B cell (primary cell): ENCODE measurements at regions not wholly inside any gene's neighbourhood (a gene's known extent, or its start where the extent isn't known, plus 50 kb on each side); places are given as distances from the start of the nearest gene placed in this dataset.

Source experiments
- ATAC-seq: fragments of 200-7000 bp; cut with Tn5 transposase; one replicate; pipeline ENCODE4 v1.10.0; 2021; ENCODE audit warnings: low read depth, mild to moderate bottlenecking, moderate number of reproducible peaks, moderate library complexity
- CTCF ChIA-PET: fragments of 350-600 bp; sonication (Branson Sonifier 250); formaldehyde crosslinking; loops from one replicate; lab custom pipeline; 2021; ENCODE audit warnings: antibody characterized with exemption, inconsistent platforms; lab: Charles Lee
- POLR2A ChIA-PET: fragments of 350-600 bp; sonication (Branson Sonifier 250); formaldehyde crosslinking; loops from one replicate; lab custom pipeline; 2021; ENCODE audit warnings: antibody characterized with exemption; lab: Charles Lee
- DNase-seq: peaks from one replicate; pipeline ENCODE4 v3.0.0; 2013
- H2AFZ ChIP-seq: 2 replicates; pipeline ENCODE4 v1.6.1; 2012; ENCODE audit warnings: mild to moderate bottlenecking, low read depth, low read length; ENCODE audit not compliant: insufficient read depth, poor library complexity, severe bottlenecking
- H3K27ac ChIP-seq, 2 donors: 1 replicate in 1 of 2; 2 replicates in 1 of 2; pipeline ENCODE4 v1.5.1; 2012 to 2013; ENCODE audit warnings: low read length in 2 of 2, mild to moderate bottlenecking in 2 of 2, moderate library complexity in 1 of 2
- H3K27me3 ChIP-seq, 4 experiments: fragments of 200-600 bp in 1 of 4; sonication (generic) in 1 of 4; replicated peaks in 1 of 4; 1 replicate in 2 of 4; 2 replicates in 2 of 4; pipeline versions ENCODE4 v1.6.1 to v1.7.0; 2013 to 2016; ENCODE audit warnings: low read length in 3 of 4, mild to moderate bottlenecking in 2 of 4, mixed read lengths in 1 of 4, moderate library complexity in 1 of 4; ENCODE audit not compliant: insufficient read depth in 4 of 4, control insufficient read depth in 3 of 4; ENCODE audit errors: control extremely low read depth in 1 of 4
- H3K36me3 ChIP-seq, 2 experiments: replicated peaks in 1 of 2; 1 replicate in 1 of 2; 2 replicates in 1 of 2; pipeline versions ENCODE4 v1.6.1 to v1.7.1; 2013; ENCODE audit warnings: low read length in 1 of 2; ENCODE audit not compliant: insufficient read depth in 2 of 2, control insufficient read depth in 1 of 2; ENCODE audit errors: control extremely low read depth in 1 of 2, extremely low read depth in 1 of 2
- H3K4me1 ChIP-seq, 2 donors: fragments of 200-600 bp in 1 of 2; sonication (generic) in 1 of 2; 1 replicate in 1 of 2; 2 replicates in 1 of 2; pipeline versions ENCODE4 v1.5.1 to v1.6.1; 2013 to 2017; ENCODE audit warnings: low read length in 2 of 2; ENCODE audit not compliant: control insufficient read depth in 2 of 2, insufficient read depth in 2 of 2
- H3K4me2 ChIP-seq: replicated peaks from 2 replicates; pipeline ENCODE3; 2012; ENCODE audit warnings: mild to moderate bottlenecking, low read depth, low read length; ENCODE audit not compliant: poor library complexity, severe bottlenecking
- H3K4me3 ChIP-seq, 5 experiments: fragments of 200-600 bp in 1 of 5; sonication (generic) in 1 of 5; 1 replicate in 3 of 5; 2 replicates in 2 of 5; pipeline versions ENCODE4 v1.5.1 to v1.7.0; 2011 to 2016; ENCODE audit warnings: low read length in 4 of 5, mild to moderate bottlenecking in 4 of 5, low read depth in 2 of 5, control low read depth in 1 of 5, moderate library complexity in 1 of 5; ENCODE audit not compliant: insufficient read depth in 1 of 5; ENCODE audit errors: control extremely low read depth in 1 of 5, extremely low read depth in 1 of 5
- H3K79me2 ChIP-seq: fragments of 200-600 bp; sonication (generic); one replicate; pipeline ENCODE4 v1.6.0; 2016; ENCODE audit warnings: low read length; ENCODE audit not compliant: control insufficient read depth, insufficient read depth
- H3K9ac ChIP-seq: fragments of 200-600 bp; sonication (generic); 2 replicates; pipeline ENCODE4 v1.6.1; 2017; ENCODE audit warnings: mild to moderate bottlenecking, low read length, moderate library complexity
- H3K9me3 ChIP-seq, 3 donors: one replicate each; pipeline versions ENCODE4 v1.6.1 to v1.7.1; 2013; ENCODE audit warnings: low read length in 2 of 3; ENCODE audit not compliant: control insufficient read depth in 2 of 3, insufficient read depth in 1 of 3; ENCODE audit errors: control extremely low read depth in 1 of 3
- H4K20me1 ChIP-seq: 2 replicates; pipeline ENCODE4 v1.6.0; 2012; ENCODE audit warnings: mild to moderate bottlenecking, low read length; ENCODE audit not compliant: insufficient read depth, control insufficient read depth, poor library complexity, severe bottlenecking
- H3K27ac Mint-ChIP-seq: one replicate; pipeline ENCODE4 v1.8.0; 2021; ENCODE audit warnings: mixed read lengths
- H3K27me3 Mint-ChIP-seq: one replicate; pipeline ENCODE4 v1.8.0; 2021; ENCODE audit warnings: mixed read lengths
- H3K4me1 Mint-ChIP-seq: one replicate; pipeline ENCODE4 v1.8.0; 2021; ENCODE audit warnings: mixed read lengths
- H3K4me3 Mint-ChIP-seq: one replicate; pipeline ENCODE4 v1.8.0; 2021; ENCODE audit warnings: mixed read lengths
- H3K9me3 Mint-ChIP-seq: one replicate; pipeline ENCODE4 v1.8.0; 2022; ENCODE audit warnings: mixed read lengths; ENCODE audit not compliant: insufficient read depth
- EZH2 ChIP-seq: IDR thresholded peaks from 2 replicates; pipeline ENCODE4 v1.6.1; 2012; ENCODE audit warnings: borderline replicate concordance, low read depth, mild to moderate bottlenecking, moderate library complexity, low read length; ENCODE audit not compliant: insufficient read depth, poor library complexity, severe bottlenecking
- WGBS: methylation state at CpG from one replicate; pipeline ENCODE4 v1.1.5; 2013; ENCODE audit warnings: missing lambda C conversion rate; ENCODE audit not compliant: insufficient coverage; 5-methylcytosine and 5-hydroxymethylcytosine counted together
- intact Hi-C: fragments of 100-400 bp; cut with micrococcal nuclease; formaldehyde crosslinking; loops from one replicate; pipeline ENCODE4 v1.10.0; 2022
- TF ChIP-seq, protein P1 (sequence below): fragments of 200-600 bp; IDR thresholded peaks from one replicate; pipeline ENCODE4 v1.8.0; 2022; ENCODE audit warnings: antibody characterized with exemption, mild to moderate bottlenecking

DNA sequence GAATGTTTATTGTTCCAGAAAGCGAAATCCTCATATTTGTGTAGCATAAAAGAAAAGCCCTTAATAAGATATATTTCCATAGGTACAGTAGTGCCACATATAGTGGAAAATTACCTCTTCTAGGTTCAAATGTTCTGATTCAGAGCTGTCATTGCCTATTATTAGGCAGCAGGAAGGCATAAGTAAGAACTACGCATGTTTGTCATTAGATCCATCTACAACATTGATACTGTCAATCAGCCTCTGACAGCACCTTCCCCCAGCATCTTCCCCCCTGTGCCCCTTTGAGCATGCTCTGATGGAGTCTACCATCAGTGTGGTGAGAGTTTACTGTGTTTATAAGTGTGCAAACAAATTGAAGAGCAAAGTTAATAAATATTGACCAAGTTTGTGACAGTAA is 816.1 kb downstream of the TLE4 start:
- peaks cover 5% of the 10 kb centered on the region for H3K9me3 Mint-ChIP-seq
- H3K27ac Mint-ChIP-seq = no peak overlapping the region
- Histone ChIP-seq H3K4me1 (no peaks in the 10 kb centered on the region), H3K4me2 (no peak overlapping the region), H3K9ac (no peak overlapping the region), H3K36me3 (no peaks in the 10 kb centered on the region), H3K4me3 (no peak overlapping the region), H4K20me1 (no peaks in the 10 kb centered on the region), H3K9me3 (peaks cover 0 to 5% (median 1%) of the 10 kb centered on the region in 3 donors), H3K27me3 (no peaks in the 10 kb centered on the region), H3K27ac (no peak overlapping the region), H2AFZ (no peak overlapping the region), H3K79me2 (no peaks in the 10 kb centered on the region)
- DNase-seq (no peak), ATAC-seq (no peak)
- H3K4me1 Mint-ChIP-seq = no peaks in the 10 kb centered on the region
- no peak for TF ChIP-seq EZH2
- TF ChIP-seq, protein P1, sequence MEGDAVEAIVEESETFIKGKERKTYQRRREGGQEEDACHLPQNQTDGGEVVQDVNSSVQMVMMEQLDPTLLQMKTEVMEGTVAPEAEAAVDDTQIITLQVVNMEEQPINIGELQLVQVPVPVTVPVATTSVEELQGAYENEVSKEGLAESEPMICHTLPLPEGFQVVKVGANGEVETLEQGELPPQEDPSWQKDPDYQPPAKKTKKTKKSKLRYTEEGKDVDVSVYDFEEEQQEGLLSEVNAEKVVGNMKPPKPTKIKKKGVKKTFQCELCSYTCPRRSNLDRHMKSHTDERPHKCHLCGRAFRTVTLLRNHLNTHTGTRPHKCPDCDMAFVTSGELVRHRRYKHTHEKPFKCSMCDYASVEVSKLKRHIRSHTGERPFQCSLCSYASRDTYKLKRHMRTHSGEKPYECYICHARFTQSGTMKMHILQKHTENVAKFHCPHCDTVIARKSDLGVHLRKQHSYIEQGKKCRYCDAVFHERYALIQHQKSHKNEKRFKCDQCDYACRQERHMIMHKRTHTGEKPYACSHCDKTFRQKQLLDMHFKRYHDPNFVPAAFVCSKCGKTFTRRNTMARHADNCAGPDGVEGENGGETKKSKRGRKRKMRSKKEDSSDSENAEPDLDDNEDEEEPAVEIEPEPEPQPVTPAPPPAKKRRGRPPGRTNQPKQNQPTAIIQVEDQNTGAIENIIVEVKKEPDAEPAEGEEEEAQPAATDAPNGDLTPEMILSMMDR = no peak
- H3K4me3 Mint-ChIP-seq = no peak overlapping the region
- POLR2A ChIA-PET = no interaction called here
- CTCF ChIA-PET = no interaction called here
- no peaks in the 10 kb centered on the region for H3K27me3 Mint-ChIP-seq
- WGBS = 100% methylated on average over 1 of the region's 2 CpGs
- intact Hi-C loops = no loop called here

DNA sequence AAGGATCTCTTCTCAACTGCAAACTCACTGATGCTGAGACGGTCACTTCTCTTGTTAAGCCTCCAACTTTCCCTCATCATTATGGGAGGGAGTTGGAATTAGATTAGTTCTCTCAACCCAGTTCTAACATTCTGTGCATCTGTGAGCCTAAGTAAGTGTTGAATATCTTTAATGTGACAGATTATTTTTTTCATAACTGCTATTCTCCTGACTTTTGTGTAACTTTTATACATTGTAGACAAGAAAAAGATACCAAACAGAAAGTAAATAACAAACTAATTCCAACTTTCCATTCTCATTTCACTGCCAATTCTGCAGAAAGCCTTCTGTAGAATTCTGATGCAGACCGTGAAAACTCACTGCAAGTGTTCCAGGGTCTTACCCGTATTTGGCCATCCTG is 813.5 kb downstream of the TLE4 start:
- POLR2A ChIA-PET = no interaction called here
- CTCF ChIA-PET = no interaction called here

More for the DNA sequence above, 813.5 kb downstream of the TLE4 start:
- DNase-seq (no peak), ATAC-seq (no peak)
- H3K27ac Mint-ChIP-seq = no peak overlapping the region
- H3K4me3 ChIP-seq = no peak overlapping the region
- H3K27me3 ChIP-seq = no peaks in the 10 kb centered on the region
- H4K20me1 ChIP-seq = no peaks in the 10 kb centered on the region
- no peaks in the 10 kb centered on the region for H3K4me1 ChIP-seq
- H3K9ac ChIP-seq = no peak overlapping the region
- H2AFZ ChIP-seq = no peak overlapping the region
- TF ChIP-seq, protein P1 = no peak
- TF ChIP-seq EZH2 = no peak
- no peaks in the 10 kb centered on the region for H3K4me1 Mint-ChIP-seq
- no peak overlapping the region for H3K27ac ChIP-seq
- intact Hi-C loops = no loop called here
- H3K4me2 ChIP-seq = no peak overlapping the region
- H3K27me3 Mint-ChIP-seq = no peaks in the 10 kb centered on the region
- no peaks in the 10 kb centered on the region for H3K79me2 ChIP-seq
- no CpG with 5 or more reads among the region's 3 CpGs for WGBS
- no peaks in the 10 kb centered on the region for H3K9me3 Mint-ChIP-seq
- H3K4me3 Mint-ChIP-seq = no peak overlapping the region
- no peaks in the 10 kb centered on the region for H3K36me3 ChIP-seq
- H3K9me3 ChIP-seq = no peaks in the 10 kb centered on the region
